HepG2 (cell line): ENCODE measurements at regions not wholly inside any gene's neighbourhood (a gene's known extent, or its start where the extent isn't known, plus 50 kb on each side); places are given as distances from the start of the nearest gene placed in this dataset.

Experiments used
- ATF2 ChIP-seq: sonication (generic); formaldehyde crosslinking; IDR thresholded peaks from 2 replicates; pipeline ENCODE4 v1.4.0; 2020; ENCODE audit warnings: missing genetic modification reagents
- EP300 ChIP-seq, 3 experiments: sonication (generic) in 1 of 3; formaldehyde crosslinking in 1 of 3; IDR thresholded peaks; 2 replicates each; pipeline versions ENCODE4 v1.5.1 to v1.6.1; 2011 to 2020; ENCODE audit warnings: low read depth in 2 of 3, low read length in 2 of 3, borderline replicate concordance in 1 of 3, improper control_type of control experiment in 1 of 3, mild to moderate bottlenecking in 1 of 3, missing genetic modification reagents in 1 of 3, moderate library complexity in 1 of 3
- MZF1 ChIP-seq: sonication (generic); formaldehyde crosslinking; IDR thresholded peaks from 2 replicates; pipeline ENCODE4 v1.8.1; 2023; ENCODE audit warnings: mild to moderate bottlenecking, missing genetic modification reagents, borderline replicate concordance
- PHF8 ChIP-seq: sonication (generic); formaldehyde crosslinking; IDR thresholded peaks from 2 replicates; pipeline ENCODE4 v1.5.0; 2020; ENCODE audit warnings: missing genetic modification reagents
- PPARG ChIP-seq: conservative IDR thresholded peaks from 2 replicates; pipeline ENCODE4 v1.6.1; 2016; ENCODE audit warnings: missing biosample characterization, missing genetic modification reagents
- SNAPC5 ChIP-seq: sonication (generic); formaldehyde crosslinking; IDR thresholded peaks from 2 replicates; pipeline ENCODE4 v1.8.1; 2023; ENCODE audit warnings: mild to moderate bottlenecking, missing genetic modification reagents, borderline replicate concordance
- SRF ChIP-seq: IDR thresholded peaks from 2 replicates; pipeline ENCODE4 v1.6.1; 2011; ENCODE audit warnings: mild to moderate bottlenecking, low read depth, low read length, moderate library complexity

- TF ChIP-seq SNAPC5 (CRISPR knock-in tag) (no peak), ATF2 (CRISPR knock-in tag) (no peak), MZF1 (no peak), PHF8 (CRISPR knock-in tag) (no peak), SRF (no peak), EP300 (IDR thresholded peaks at IDR 0.05; ENCODE audit: low read depth in 2 of 2, low read length in 2 of 2) (no peak), EP300 (CRISPR knock-in tag; IDR thresholded peaks at IDR 0.05; ENCODE audit: borderline replicate concordance) (no peak), PPARG (CRISPR knock-in tag) (no peak)
Measured at GRCh38 chr1:88124614-88125013, 559.5 kb upstream of the PKN2 start.
